AG20443 (cell line): ENCODE measurements at regions not wholly inside any gene's neighbourhood (a gene's known extent, or its start where the extent isn't known, plus 50 kb on each side); places are given as distances from the start of the nearest gene placed in this dataset.

ENCODE experiments used
- DNase-seq: peaks from one replicate; pipeline ENCODE4 v3.0.0; 2012; ENCODE audit warnings: low spot score, mixed read lengths

DNA sequence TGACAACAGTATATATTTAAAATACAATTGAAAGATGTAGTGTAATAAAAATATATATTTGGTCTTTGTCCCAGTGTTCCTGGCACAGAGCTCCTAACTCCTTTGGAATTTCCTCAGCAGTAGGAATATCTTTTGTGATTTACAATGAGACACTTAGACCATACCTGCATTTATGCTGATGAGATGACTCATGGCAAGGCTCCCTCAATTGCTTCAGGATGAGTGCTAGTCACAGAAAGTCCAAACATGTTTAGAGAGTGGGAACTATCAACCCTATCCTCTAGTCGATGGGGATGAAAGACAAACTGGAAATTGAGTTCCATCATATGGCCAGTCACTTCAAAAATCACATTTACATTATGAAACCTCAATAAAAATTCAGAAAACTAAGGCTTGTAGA, 588.3 kb upstream of the LMCD1 start:
- no peak for DNase-seq

GRCh38 chr3:7915356-7915755, 586.3 kb upstream of the LMCD1 start:
- no peak for DNase-seq

DNA sequence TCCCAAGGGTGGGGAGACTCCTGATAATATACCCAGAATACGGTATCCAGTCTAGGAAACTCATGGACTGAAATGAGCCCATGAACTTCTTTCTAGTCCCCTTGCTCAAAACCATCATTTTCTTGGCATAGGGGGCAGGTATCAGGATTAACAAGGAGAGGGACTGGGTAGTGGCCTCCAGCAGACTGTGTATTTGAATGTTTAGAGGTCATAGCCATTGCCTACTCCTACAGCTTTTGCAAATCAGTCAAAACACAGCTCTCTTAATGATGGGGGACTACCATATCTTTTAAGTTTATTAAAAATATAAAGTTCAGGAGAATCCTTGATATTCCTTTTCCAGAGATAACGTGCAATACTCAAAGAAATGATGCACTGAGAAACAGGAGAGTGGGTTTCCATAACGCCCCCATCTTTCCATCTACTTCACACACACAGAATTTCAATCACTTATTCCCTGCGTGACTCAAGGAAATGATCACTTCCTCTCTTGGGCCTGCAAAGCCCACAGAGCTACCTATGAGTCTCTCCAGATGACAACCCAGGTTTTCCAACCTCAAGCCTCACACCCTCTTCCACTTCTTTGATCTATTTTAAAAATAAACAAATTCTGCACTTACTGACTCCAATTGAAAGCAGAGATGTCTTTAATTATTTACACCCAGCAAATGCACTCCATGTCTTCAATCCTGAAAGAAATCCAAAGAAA, 584.0 kb upstream of the LMCD1 start:
- no peak for DNase-seq

DNA sequence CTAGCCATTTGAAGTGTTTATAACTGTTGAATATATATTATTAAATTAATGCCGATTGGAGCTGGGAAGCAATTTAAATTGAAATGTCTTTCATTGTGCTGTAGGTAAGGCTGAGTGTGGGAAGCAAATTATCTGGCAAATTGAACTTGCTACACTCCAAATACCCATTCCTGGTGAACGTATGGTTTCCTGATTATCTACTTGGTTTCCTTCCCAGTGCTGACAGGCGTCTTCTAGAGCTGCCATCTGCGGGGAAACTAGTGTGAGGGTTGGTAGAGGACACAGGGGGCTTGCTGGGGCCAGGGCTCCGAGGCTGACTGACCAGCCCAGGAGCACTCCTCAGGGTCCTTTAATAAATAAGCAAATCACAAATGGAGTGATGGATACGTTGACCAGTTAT, 581.4 kb upstream of the LMCD1 start:
- DNase-seq = no peak

- no peak for DNase-seq
Measured at GRCh38 chr3:7924228-7924627, 577.4 kb upstream of the LMCD1 start.

DNA sequence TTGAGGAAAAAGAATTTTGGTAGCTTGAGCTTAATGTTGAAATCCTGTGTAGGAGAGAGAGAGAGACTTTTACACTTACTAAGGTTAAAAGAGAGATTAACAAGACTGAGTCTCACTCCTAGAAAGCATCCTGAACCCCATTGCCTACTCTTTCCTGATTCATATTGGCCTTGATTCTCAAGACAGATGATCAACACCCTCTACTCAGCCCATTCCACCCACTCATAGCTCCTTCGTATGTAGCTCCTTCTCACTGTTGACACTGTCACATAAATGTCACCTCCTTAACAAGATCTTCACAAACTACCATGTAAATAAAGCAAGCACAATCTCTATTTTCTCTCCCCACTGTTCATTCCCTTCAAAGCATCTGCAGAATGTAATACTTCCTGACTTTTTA, 574.6 kb upstream of the LMCD1 start:
- DNase-seq = no peak

DNA sequence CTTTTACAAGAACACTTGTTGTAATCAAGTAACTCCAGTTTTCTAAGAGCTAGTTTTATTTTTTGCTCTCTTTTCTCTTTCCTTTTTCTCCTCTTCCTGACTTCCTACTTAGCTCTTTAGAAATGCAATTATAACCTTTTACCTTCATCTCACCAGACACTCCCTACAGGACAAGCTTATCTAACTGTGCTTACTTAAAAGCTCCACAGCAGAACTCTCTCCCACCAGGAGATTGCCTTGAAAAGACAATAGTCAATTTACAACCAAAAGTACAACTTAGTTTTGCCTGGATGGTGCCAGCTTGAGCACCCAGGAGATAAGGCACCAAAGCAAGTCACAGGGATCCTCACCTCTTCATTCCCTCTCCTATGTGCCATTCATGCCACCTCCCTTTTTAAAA, 573.8 kb upstream of the LMCD1 start:
- no peak for DNase-seq

GRCh38 chr3:7929319-7929889, 572.2 kb upstream of the LMCD1 start:
- DNase-seq = no peak

DNA sequence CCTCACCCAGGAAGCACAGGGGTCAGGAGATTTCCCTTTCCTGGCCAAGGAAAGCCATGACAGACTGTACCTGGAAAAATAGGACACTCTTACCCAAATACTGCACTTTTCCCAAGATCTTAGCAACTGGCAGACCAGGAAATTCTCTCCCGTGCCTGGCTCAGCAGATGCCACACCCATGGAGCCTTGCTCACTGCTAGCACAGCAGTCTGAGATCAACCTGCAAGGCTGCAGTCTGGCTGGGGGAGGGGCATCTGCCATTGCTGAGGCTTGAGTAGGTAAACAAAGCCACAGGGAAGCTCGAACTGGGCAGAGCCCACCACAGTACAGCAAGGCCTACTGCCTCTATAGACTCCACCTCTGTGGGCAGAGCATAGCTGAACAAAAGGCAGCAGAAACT, 567.3 kb upstream of the LMCD1 start:
- no peak for DNase-seq

GRCh38 chr3:7947930-7948329, 553.7 kb upstream of the LMCD1 start:
- no peak for DNase-seq

GRCh38 chr3:7950890-7951289, 550.7 kb upstream of the LMCD1 start:
- no peak for DNase-seq

DNA sequence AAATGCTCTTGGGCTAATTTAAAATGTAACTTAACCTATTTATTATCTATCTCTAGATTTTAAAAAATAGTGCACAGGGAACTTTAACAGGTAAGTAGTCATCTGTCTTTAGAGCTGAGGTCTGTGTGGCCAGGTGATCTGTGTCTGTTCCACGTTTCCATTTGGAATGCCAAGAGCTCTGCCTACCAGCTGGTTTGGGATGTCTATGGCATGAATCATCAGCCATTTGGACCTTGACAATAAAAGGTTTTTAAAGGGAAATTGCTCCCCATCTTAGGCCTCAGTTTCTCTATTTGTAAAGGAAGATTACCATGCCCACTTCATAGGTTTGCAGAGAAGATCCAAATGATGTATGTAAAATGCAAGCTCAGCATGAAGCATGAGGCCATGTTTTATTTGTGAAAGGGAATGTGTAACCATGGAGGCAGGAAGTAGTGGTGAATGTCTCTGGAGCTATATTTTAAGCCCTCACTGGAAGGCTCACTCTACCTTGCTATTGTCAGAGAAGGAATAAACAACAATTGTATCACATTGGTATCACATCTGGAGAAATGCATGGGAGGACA, 548.1 kb upstream of the LMCD1 start:
- DNase-seq = no peak

GRCh38 chr3:7957024-7957423, 544.6 kb upstream of the LMCD1 start:
- no peak for DNase-seq

GRCh38 chr3:7959094-7959493, 542.5 kb upstream of the LMCD1 start:
- no peak for DNase-seq

DNA sequence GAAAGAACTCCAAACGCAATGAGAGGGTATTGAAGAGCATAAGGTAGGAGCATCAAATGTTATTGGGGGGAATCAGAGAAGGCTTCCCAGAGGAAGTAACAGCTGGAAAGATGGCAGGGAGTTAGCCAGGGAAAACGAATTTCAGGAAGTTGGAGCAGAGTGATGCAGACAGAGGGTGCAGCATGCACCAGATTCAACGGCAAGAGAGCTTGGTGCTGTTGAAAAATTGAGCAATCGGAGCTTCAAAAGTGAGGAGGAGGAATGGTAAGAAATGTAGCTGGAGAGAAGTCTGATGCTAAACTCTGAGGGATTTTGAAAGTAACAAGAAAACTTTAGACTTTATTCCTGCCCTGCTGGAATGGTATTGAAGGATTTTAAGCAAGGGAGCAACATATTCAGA, 541.0 kb upstream of the LMCD1 start:
- DNase-seq = no peak

DNA sequence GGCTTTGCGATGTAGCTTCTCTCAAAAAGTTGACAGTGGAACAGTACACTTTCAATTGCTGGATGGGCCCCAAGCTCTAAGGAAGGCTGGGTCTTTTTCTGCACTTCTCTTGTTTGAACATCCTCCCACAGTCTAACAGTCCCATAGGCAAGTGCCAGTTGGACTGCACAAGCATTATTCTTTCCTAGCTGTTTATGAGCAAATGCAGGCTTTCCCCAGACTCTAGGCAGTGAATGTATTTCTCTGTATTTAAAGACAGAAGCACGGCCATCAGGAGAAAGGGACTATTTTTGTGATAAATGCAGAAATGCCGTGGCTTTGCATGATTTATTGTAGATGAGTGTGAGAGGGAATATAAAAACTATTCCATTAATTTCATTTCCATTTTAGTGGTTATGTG, 539.3 kb upstream of the LMCD1 start:
- DNase-seq = no peak

GRCh38 chr3:7964899-7965298, 536.7 kb upstream of the LMCD1 start:
- no peak for DNase-seq

DNA sequence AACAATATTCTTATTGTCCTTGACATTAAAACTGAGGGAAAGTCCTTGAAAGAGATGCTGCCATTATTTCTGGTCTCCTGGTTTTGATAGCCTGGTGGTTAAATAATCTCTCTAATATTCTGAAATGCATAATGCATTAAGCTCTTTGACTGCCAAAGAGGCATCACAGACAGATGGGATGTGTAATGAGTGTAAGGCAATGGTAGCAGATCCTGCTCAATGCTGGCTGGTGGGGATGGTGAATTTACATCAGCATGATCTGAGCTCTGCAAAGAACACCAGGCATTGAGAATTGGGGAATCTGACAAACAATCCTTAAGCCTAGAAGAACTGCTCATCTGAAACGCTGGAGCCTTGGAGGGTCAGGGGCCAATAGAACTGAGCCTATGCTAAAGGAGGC, 528.6 kb upstream of the LMCD1 start:
- no peak for DNase-seq

- DNase-seq = no peak
Measured at GRCh38 chr3:7977245-7978086, 524.2 kb upstream of the LMCD1 start.

- DNase-seq = no peak
Measured at GRCh38 chr3:7978087-7978422, 523.6 kb upstream of the LMCD1 start.

- DNase-seq = no peak
Measured at GRCh38 chr3:7982126-7982525, 519.5 kb upstream of the LMCD1 start.

- no peak for DNase-seq
Measured at GRCh38 chr3:7999384-7999783, 502.2 kb upstream of the LMCD1 start.

GRCh38 chr3:8001307-8001706, 500.3 kb upstream of the LMCD1 start:
- DNase-seq = no peak
